ENCODE measurements at regions not wholly inside any gene's neighbourhood (a gene's known extent, or its start where the extent isn't known, plus 50 kb on each side); places are given as distances from the start of the nearest gene placed in this dataset.

DNA sequence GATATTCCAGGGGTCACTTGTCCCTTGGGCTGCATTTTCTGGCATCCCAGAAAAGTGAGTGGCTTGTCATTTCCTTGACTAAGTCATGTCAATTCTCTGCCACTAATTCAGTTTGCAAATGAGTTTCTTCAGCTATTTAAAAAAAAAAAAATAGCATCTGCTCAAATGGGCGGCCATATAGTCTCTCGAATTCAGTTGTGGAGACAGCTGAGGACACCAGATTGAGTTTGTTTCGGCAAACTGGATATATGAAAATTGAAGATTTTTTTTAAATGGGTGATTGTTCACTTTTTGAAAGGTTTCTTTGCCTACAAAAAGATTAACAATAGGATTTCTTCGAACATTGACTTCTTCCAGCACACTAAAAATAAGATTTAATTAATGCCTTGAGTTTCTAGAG, 96.3 kb upstream of the TIAM2 start:
- H3K9me3 Mint-ChIP-seq: no peaks in the 10 kb centered on the region
- no peak overlapping the region for H3K4me3 Mint-ChIP-seq
- intact Hi-C loops (cut with micrococcal nuclease): no loop called here
- no peak overlapping the region for H3K27ac Mint-ChIP-seq
- TF ChIP-seq, protein P1, sequence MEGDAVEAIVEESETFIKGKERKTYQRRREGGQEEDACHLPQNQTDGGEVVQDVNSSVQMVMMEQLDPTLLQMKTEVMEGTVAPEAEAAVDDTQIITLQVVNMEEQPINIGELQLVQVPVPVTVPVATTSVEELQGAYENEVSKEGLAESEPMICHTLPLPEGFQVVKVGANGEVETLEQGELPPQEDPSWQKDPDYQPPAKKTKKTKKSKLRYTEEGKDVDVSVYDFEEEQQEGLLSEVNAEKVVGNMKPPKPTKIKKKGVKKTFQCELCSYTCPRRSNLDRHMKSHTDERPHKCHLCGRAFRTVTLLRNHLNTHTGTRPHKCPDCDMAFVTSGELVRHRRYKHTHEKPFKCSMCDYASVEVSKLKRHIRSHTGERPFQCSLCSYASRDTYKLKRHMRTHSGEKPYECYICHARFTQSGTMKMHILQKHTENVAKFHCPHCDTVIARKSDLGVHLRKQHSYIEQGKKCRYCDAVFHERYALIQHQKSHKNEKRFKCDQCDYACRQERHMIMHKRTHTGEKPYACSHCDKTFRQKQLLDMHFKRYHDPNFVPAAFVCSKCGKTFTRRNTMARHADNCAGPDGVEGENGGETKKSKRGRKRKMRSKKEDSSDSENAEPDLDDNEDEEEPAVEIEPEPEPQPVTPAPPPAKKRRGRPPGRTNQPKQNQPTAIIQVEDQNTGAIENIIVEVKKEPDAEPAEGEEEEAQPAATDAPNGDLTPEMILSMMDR (IDR thresholded peaks at IDR 0.05): no peak
- POLR2A ChIA-PET: interaction anchor here (1.3 kb wide), 1 partner anchor 12 kb away, joined by 4 read pairs; no protein-coding TSS in a partner anchor
- ATAC-seq (no peak), DNase-seq (no peak)
- H3K4me1 Mint-ChIP-seq (ENCODE audit: low read depth): no peaks in the 10 kb centered on the region
- no peaks in the 10 kb centered on the region for H3K36me3 Mint-ChIP-seq (ENCODE audit: low read depth)
- CTCF ChIA-PET: no interaction called here
- no peaks in the 10 kb centered on the region for H3K27me3 Mint-ChIP-seq

DNA sequence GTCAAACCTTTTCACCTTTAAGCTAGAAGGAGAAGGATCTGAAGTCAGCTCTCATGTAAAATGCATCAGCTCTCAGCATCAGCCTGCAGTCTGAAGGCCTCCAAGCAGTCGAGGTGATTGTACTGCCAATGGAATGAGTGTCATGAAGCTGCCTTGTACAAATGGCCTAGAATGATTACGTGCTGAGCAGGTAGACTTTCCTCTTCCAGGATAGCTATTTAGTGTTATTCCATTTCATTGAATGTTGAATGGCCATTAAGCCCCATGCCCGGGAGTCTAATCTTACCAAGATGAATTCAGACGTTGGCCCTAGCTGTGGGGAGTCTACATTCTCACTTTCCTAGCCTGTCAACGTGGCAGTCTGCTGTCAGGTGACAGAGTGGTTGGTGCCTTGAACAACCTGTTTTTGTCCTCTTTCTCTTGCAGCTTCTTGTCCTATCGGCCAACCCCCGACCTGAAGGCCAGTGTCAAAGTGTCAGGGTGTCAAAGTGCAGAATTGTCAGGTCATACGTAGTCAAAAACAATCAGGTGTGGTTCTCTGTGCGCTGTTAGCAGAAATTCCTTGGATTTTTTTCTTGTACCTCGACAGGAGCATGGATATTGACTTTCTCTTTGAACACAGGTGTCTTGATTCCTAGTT, 95.2 kb upstream of the TIAM2 start:
- no peak overlapping the region for H3K4me3 Mint-ChIP-seq
- no peaks in the 10 kb centered on the region for H3K27me3 Mint-ChIP-seq
- intact Hi-C loops (cut with micrococcal nuclease): no loop called here
- H3K4me1 Mint-ChIP-seq (ENCODE audit: low read depth): no peaks in the 10 kb centered on the region
- DNase-seq (no peak), ATAC-seq (no peak)
- no peaks in the 10 kb centered on the region for H3K36me3 Mint-ChIP-seq (ENCODE audit: low read depth)
- H3K27ac Mint-ChIP-seq: no peak overlapping the region
- TF ChIP-seq, protein P1 (IDR thresholded peaks at IDR 0.05): no peak
- ChIA-PET CTCF (no interaction called here), POLR2A (interaction anchor here (1.3 kb wide), 1 partner anchor 14 kb away, joined by 3 read pairs; no protein-coding TSS in a partner anchor)
- no peaks in the 10 kb centered on the region for H3K9me3 Mint-ChIP-seq

DNA sequence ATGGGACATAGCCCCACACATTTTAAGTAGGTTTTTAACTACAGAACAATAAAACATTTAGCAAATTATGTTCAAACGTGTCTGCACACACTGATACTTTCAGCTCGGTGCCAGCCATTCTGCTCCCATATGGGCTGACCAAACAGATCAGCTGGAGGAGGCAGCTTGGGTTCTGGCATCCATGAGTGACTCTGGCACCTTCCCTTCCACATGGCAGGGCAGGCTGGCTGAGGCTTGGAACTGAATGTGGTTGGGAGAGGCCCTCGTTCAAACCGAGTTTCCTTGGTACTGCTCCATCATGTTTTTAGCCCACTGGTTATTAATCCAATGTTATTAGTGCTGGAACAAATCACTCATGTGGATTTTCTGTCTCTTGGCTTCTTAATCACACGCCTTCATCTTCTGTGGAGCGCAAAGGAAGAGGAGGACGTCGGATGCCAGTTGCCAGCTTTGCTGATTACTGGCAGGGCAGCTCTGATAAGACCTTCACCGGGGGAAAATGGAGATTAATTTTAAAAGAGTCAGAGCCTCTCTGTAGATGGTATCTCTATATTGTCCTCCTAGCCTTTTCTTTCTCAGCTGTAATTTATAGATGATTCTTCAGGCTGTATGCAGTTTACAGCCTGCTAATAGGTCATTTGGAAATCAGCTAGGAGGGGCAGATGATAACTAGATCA, 93.1 kb upstream of the TIAM2 start:
- intact Hi-C loops (cut with micrococcal nuclease): no loop called here
- no peaks in the 10 kb centered on the region for H3K27me3 Mint-ChIP-seq
- POLR2A ChIA-PET: no interaction called here
- CTCF ChIA-PET: interaction anchor here (0.9 kb wide), 1 partner anchor 15 kb away, joined by 3 read pairs; no protein-coding TSS in a partner anchor
- no peak overlapping the region for H3K4me3 Mint-ChIP-seq
- no peaks in the 10 kb centered on the region for H3K36me3 Mint-ChIP-seq (ENCODE audit: low read depth)
- no peak for DNase-seq
- TF ChIP-seq, protein P1 (IDR thresholded peaks at IDR 0.05): no peak
- H3K9me3 Mint-ChIP-seq: no peaks in the 10 kb centered on the region
- H3K27ac Mint-ChIP-seq: no peak overlapping the region
- ATAC-seq: no peak
- no peaks in the 10 kb centered on the region for H3K4me1 Mint-ChIP-seq (ENCODE audit: low read depth)

DNA sequence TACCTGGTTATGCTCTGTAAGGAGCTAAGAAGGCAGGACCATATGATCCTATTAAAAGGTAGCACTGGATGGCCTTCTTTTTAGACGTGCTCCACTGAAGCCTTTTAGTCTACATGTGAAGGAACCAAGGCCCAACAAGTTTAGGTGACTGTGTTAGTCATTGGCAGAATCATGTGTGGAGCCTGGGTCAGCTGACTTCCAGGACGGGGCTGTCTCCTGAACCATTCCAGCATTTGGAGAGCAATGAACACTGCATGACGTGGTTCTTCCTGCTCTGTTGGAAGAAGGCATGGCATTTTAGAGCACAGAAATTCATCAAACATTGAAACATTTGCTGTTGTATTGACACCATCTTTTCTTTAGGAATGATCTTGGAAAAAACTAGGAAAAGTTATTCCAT, 87.8 kb upstream of the TIAM2 start:
- POLR2A ChIA-PET: no interaction called here
- Mint-ChIP-seq H3K4me1 (ENCODE audit: low read depth) (peaks cover 3% of the 10 kb centered on the region), H3K9me3 (no peaks in the 10 kb centered on the region), H3K36me3 (ENCODE audit: low read depth) (no peaks in the 10 kb centered on the region), H3K4me3 (no peak overlapping the region), H3K27me3 (no peaks in the 10 kb centered on the region), H3K27ac (no peak overlapping the region)
- ATAC-seq: no peak
- intact Hi-C loops (cut with micrococcal nuclease): no loop called here
- CTCF ChIA-PET: interaction anchor here (1.4 to 5.6 kb wide), 3 partner anchors 21 to 270 kb away, joined by 3 to 23 read pairs (median 11); no protein-coding TSS in a partner anchor
- no peak for DNase-seq
- TF ChIP-seq, protein P1 (IDR thresholded peaks at IDR 0.05): no peak

DNA sequence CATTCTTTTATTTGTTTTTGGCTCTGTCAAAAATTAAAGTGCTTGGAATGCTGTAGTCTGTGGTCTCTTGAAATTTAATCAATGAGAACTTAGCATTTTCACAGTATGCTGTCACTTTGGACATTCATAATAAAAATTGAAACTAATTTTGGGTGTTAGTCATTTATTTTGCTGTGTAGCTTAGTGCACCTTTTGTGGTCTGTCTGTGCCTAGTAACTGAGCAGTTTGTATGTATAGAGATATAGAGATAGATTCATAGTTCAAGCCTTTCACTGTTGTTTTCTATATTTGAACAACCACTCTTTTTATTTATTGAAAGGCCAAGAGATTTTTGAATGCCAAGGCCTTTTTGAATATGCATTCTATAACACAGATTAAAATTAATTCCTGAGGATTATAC, 86.4 kb upstream of the TIAM2 start:
- CTCF ChIA-PET: interaction anchor here (1.1 to 5.6 kb wide), 3 partner anchors 20 to 233 kb away, joined by 4 to 23 read pairs (median 11); no protein-coding TSS in a partner anchor

More for the DNA sequence above, 86.4 kb upstream of the TIAM2 start:
- ATAC-seq (no peak), DNase-seq (no peak)
- no peak overlapping the region for H3K27ac Mint-ChIP-seq
- no peaks in the 10 kb centered on the region for H3K36me3 Mint-ChIP-seq (ENCODE audit: low read depth)
- intact Hi-C loops (cut with micrococcal nuclease): no loop called here
- H3K4me1 Mint-ChIP-seq (ENCODE audit: low read depth): peaks cover 3% of the 10 kb centered on the region
- H3K4me3 Mint-ChIP-seq: no peak overlapping the region
- POLR2A ChIA-PET: no interaction called here
- TF ChIP-seq, protein P1 (IDR thresholded peaks at IDR 0.05): no peak
- H3K27me3 Mint-ChIP-seq: no peaks in the 10 kb centered on the region
- H3K9me3 Mint-ChIP-seq: no peaks in the 10 kb centered on the region

Measured in activated CD8-positive, alpha-beta T cell treated with anti-CD3 and anti-CD28 coated beads for 36 hours (primary cell).